ENCODE measurements at regions not wholly inside any gene's neighbourhood (a gene's known extent, or its start where the extent isn't known, plus 50 kb on each side); places are given as distances from the start of the nearest gene placed in this dataset.

DNA sequence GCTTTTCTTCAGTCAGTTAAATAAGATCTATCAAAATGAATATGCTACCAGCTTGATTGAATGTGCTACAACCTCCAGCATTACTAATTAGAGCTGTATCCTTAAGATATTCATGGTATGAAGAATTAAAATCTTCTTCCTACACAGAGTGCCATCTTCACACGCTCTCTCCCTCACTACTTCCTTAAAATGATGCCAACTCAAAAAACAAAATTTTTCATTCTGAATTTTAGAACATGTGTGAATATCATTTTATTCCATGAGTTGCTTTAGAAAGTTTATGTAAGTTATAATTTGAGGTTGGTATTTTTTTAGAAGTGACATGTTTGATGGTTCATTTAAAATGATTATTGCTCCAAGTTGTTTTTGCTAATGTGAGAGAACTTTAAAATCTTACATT, 407.5 kb upstream of the CELF2 start:
- TF ChIP-seq CTCF (conservative IDR thresholded peaks at IDR 0.05) (no peak), EZH2 (IDR thresholded peaks at IDR 0.05; ENCODE audit: low read depth) (no peak)
